IPS-NIHi11 (cell line): ENCODE measurements at regions not wholly inside any gene's neighbourhood (a gene's known extent, or its start where the extent isn't known, plus 50 kb on each side); places are given as distances from the start of the nearest gene placed in this dataset.

ENCODE experiments used
- DNase-seq: peaks from one replicate; pipeline ENCODE4 v3.0.0; 2012; ENCODE audit warnings: mixed read lengths, low spot score

DNA sequence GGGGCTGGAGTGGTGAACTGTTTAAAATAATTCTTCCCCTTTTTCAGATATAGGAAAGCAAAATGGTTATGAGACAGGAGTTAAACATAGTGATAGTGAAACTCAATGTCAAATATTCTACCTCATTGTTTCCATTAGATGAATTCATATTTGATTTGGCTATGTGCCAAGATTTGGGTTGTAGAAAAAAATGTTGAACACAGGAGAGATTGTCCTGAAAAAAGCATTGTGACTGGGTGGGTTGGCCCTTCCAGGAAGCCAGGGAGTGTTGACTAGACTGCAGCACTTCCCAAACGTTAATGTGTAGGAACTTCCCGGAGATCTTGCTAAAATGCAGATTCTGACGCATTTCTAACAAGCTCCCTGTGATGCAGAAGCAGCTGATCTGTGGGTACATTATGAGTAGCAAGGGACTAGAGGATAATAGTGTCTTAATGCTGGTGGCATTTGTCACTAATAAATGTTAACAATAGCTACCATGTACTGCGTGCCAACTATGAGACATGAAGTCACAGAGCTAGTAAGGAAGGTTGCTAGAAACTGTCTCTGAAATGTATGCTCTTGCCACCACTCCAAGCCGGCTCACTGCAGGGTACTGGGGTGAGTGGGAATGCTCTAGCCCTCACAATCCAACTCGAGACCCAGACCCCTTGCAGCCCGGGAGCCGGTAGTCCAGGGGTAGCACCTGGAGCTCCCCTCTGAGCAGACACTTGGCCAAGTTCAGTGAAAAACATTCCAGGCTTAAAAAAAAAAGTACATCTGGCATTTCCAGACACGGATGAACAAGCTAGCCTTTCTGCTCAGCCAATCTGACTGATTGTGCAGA lies 120.6 kb downstream of the CD47 start:
- no peak for DNase-seq

DNA sequence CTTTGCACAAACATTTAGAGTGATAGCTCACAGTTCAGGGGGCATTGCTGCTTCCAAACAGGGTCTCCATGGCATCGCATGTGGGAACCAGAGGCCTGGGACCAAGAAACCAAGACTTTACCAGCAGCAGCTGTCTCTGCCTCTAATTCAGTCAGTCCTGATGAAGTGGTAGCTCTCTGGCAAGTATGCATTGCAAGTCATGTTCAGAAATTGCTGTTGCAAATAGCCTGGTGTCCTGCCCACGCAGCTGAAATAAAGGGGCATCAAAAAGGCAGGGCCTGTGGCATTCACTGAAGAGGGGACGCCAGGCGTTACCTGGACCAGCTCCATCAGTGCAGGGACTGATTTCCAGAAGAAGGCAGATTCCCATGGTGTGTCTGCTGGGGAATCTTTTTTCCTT lies 121.3 kb downstream of the CD47 start:
- DNase-seq = no peak

DNA sequence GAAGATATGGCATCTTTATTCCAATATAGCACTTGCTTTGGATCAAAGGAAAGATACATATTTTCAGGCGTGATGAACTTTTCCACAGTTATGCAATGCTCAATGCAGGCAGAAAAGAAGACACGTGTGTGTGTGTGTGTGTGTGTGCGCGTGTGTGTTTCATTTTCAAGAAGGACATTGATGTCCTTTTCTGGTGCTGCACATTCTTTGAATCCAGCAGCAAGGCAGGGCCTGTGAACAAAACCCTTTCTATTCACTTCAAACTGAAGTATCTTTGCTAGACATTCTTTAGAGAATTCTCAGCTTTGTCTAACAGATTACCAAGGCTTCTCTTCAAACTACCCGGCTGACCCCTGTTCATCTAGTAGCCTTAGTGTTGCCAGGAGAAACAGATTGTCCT lies 124.6 kb downstream of the CD47 start:
- DNase-seq = no peak

DNA sequence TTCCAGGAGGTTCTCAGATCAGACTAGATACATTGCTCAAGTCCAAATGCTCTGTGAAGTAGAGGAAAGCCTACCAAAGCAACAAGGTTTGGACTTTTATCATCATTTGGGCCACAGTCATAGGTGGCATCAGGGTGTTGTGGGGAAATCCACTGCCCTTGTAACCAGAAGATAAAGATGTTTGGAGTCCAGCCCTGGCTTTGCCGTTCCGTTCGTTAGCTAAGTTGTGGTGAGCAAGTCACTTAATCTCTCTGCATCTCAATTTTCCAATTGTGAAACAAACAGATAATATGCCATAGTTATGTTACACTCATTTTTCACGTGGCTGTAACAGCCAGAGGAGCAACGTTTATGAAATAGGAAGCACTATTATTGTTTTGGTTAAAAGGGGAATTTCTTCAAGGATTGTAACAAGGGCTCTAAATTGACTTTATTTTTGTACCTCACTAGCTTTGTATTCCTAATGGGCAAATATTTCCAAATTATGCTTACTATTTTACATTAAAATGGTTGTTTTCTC lies 125.6 kb downstream of the CD47 start:
- no peak for DNase-seq

DNA sequence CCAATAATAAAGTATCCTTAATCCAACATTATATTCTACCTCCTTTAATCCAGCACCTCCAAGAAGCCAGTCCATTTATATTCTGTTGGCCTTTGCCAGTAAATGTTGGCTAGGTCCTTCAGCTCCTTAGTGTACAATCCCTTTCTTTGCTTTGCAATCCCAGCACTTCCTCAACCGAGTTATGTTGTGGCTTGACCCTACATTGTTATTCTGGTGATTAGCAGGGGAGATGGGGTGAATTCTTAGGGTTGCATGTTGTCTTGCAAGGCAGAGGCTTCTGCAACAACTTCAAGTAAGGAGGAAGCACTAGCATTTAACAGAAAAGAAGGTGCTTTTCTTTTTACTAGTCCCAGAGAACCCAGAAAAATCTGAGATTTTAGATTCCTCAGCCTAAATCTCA lies 127.2 kb downstream of the CD47 start:
- DNase-seq = no peak

DNA sequence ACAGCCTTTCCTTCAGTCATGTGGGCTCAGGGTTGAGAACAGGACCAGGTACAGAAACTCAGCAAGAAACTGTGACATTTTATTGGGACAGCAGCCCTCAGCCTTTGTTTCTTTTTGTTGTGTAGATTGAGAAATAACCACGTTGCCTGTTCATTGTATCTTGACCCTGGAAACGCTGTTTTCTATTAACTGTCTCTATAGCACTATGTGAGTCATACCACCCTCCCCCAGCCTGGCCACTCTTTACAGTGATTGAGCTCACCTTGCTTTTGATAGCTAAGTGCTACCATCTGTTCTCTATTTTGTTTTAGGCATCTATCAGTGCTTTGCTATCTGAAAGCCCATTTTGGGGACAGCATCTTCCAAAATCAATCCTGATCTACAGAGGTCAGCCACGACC lies 127.9 kb downstream of the CD47 start:
- no peak for DNase-seq

DNA sequence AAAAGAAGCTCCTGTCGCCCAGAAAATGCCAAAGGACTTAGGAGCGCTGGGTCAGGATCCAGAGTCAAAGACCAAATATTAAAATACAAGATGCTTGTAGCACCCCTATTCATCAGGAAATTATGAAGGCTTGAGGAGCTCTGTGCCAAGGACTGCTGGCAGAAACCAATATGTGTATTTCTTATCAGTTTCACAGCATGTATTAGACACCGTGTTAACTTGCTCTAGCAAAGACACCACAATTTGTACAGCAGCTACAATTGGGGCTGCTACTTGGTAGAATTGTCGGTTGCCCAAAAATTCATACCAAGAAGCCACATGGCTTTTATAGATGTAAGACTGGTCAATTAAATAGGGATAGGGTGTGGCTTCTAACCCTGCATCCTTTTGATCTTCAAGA lies 128.8 kb downstream of the CD47 start:
- no peak for DNase-seq

DNA sequence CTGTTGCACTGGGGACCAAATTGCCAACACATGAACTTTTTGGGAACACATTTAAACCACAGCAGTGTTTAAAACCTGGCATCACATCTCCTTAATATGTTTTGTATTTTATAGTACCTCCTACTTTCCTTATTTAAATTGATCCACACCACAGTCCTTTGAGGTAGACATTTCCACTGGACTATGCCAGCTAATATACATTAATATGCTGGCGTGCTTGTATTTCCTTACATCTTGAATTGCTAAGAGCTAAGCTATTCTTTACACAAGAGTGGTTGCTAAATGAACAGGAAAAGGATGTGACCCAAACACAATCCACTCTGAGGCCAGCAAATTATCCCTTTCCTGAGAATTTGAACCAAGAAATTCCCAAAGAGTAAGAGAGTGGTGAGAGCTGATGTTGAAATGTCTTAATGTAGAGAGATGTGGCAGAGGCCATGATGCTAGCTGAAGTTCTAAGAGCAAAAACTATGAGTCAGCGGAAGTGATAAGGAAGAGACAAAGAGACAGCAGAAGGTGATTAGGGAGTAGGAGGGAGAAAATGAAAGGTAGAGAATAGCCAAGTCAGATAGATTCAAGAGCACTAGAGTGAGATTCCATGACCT lies 131.2 kb downstream of the CD47 start:
- DNase-seq = no peak

DNA sequence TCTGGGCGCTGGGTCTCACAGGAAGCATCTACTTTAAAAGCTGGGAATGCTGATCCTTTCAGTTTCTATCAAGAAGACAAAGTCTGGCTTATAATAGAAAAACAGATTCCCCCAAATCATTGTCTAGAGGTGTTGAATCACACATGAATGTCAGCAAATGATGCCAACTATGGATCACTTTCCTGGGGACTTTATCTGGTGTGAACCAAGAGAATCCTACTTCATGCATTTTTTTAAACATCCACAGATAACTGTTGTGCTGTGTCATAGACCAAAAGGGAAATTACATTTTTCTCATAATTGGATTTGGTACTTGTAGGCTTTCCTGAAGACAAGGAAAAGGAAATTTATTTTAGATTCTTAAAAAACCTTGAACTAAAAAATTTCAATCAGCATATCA lies 132.7 kb downstream of the CD47 start:
- no peak for DNase-seq

DNA sequence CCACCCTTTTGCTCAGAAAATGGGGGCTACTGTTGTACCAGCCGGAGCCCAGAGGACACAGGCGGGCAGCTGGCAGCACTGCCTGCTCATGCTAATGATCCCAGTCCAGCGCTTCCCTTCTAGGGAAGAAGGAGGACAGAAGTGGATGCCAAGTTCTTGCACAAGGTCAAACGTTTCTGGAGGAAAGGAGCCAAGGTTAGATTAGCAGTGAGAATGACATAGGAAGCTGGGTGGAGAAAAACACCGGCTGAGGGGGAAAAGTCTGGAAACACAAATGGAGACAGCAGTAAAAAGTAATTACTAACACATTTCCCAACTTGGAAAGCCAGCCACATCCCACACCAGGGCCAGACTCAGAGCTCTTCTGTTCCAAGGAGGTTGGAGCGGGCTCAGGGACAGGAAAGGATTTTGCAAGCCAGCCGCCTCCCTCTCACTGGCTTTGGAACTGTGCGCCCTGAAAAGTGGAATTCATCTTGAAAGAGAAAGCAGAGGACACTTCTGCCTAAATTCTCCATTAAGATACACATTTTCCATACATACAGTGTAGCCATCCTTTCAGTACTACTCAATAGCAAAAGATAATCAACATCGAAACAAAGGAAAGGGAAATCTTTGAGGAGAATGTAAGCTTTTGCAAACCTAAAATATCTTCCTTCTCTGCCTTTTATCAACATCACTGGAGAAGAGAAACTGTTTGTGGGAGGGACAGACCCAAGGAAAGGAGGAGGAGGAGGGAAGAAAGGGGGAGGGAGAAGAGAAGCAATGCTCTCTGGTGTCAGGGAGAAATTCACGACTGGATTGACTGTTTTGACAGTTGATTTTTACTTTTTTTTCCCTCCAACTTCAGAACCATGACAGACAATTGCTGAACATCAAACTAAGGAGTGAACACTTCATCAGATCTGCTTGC lies 133.6 kb downstream of the CD47 start:
- no peak for DNase-seq

DNA sequence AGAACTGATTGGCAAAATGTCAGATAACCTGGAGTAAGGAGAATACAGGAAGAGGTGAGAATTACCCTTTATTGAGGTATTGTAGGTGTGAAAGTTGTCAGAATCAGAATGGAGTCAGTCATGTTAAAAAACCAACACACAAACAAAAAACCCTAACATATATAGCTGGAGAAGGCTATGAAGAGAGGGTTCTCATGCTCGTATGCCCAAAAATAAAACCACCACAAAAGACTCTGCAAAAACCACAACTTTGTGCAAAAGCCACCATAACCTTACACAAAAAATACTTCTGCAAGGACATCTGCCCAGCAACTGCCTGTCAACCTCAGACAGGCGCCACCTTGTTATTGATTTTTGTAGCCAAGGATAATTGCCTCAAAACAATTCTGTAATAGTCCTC lies 136.0 kb downstream of the CD47 start:
- DNase-seq = no peak

DNA sequence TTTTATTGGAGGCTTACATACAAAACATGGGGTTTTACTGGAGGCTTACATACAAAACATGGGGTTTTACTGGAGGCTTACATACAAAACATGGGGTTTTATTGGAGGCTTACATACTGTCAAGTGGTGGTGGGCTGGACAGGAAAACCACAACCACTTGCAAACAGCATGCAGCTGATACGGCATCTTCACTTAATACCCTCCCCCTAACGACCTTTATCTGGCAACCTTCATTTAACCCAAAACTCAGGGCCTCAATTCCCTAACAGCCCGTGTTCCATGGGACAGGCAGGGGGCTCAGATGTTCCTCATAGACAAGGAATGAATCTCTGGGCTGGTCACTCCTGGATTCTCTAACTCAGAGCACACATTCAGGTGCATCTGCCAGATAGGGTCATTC lies 137.1 kb downstream of the CD47 start:
- no peak for DNase-seq

DNA sequence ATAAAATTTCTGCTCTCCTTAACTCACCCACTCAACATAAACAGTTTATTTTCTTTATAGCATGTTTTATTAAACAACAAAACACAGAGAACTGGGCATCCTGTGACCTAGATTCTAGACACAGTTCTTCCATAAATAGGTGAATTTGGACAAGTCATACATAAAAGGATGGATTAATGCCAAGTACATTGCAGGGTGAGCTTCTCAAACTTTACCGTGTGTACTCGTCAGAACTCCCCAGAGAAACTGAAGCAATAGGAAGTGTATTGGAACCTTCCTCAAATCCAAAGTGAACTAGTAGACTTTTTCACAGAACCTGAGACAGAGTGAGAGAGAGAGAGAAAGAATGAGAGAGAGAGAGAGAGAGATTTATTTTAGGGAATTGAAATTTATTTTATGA lies 139.7 kb downstream of the CD47 start:
- DNase-seq = no peak

DNA sequence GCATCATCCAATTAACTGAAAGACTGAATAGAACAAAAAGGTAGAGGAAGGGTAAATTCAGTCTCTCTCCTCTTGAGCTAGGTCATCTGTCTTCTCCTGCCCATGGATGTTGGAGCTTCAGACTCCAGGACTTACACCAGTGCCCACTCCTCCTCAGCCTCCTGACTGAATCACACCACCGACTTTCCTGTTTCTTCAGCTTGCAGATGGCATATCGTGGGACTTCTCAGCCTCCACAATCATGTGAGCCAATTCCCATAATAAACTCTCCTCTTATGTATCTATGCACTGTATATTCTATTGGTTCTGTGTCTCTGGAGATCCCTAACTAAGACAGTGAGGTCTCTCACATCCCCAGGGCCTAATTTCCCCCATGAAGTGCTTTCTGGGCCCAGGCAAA lies 140.4 kb downstream of the CD47 start:
- DNase-seq = no peak

DNA sequence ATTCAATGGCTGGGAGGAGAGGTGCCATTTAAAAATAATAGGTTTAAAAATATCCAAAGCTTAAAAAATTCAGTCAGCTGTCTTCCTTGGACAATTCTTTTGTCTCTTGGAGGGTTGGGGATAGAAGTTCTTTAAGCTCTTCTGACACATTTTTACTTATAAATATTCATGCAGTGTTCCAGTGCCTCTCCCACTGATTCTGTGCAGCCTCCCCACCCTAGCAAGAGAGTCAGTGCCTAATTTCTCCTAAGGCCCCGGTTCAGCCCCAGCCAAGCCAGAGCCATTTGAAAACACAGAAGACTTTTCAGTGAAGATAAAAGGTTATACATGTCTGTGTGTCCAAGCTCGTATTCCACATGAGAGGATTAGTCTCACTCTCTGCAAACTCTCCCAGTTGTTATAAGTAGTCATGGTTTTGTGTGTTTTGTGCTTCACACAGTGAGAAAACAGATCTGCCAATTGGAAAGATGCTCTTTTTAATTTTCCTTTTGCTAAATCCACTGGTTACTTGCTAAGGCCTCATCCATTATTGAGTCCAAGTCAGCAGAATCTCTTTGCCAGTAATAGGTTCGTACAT lies 141.3 kb downstream of the CD47 start:
- DNase-seq = no peak

DNA sequence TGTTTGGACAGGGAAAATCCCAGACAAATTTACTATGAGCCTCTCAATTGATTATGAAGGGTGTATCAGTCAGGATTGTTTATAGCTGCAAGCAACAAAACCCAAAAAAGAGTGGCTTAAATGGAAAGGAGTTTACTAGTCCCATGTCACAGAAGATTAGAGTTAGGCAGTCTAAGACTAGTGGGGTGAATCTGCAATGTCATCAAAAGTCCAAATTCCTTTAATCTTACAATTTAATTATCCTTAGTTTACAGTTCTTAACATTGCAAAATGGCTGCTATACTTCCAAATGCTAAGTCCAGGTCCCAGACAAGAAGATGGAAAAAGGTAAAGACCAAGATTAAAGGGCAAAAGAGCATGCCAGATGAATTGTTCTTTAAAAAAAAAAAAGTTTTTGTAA lies 143.6 kb downstream of the CD47 start:
- DNase-seq = no peak

DNA sequence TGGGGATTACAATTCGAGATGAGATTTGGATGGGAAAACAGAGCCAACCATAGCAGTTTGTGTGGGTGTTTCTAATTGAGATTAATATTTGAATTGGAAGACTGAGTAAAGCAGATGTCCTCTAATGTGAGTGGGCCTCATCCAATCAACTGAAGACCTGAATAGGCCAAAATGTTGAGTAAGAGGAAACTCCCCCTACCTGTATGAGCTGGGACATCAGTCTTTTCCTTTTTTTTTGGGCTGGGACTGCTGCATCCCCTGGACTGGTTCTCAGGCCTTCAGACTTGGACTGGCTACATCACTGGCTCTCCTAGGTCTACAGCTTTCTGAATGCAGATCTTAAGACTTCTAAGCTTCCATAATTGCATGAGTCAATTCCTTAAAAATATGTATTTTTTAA lies 144.1 kb downstream of the CD47 start:
- DNase-seq = no peak

DNA sequence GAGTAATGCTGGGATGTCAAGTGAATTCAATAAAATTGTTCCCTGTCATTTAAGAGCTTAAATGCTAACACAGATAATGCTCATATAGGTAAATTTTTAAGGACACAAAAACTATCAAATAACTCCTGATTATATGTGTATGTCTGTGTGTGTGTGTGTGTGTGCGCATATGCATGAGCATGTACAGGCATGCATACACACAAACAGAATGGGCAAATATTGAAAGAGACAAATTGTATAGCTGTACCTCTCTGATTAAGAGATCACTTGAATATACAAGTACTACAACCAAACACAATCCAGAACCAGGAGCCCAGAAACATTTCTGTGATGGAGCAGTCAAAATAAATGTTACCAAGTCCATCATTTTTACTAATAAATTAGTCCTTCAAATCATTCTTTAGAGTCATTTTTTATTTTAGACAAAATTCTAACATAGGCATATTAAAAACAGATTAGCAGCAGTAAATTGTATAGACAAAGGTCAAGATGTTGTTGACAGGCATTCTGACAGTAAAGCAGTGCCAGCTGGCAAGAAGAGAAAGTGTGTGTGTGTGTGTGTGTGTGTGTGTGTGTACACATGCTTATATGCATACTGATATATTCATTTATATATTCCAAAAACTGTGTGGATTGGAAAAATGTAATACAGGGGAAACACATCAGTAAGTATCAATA lies 145.3 kb downstream of the CD47 start:
- DNase-seq = no peak

DNA sequence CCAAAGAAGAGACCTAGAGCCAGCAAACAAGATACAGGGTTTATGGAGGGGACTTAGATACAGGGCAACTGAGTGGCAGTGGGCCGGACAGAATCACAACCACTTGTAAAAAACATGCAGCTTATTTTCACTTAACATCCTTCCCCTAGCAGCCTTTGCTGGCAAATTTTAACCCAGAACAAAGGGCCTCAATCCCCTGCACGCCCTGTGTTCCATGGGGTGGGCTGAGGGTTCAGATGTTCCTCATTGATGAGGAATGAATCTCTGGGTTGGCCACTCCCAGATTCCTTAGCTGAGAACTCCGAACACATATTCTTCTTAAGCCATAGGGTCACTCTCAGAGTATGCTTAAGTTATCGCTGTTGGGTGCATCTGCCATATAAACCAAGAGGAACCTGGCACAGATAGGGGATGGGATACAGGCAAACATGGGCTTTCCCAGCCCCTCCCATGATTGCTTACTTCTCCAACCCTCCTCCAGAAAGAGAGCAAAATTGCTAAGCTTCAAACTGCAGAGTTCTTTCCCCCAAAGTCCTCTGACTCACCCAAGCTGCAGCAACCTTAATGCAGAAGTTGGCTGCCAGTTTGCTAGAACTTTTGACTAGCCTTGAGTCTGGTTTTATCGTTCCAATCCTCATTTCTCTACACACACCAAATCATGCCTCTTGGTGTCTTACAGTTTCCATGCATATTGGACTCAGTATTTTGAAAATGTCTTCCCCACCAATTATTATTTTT lies 146.9 kb downstream of the CD47 start:
- no peak for DNase-seq

DNA sequence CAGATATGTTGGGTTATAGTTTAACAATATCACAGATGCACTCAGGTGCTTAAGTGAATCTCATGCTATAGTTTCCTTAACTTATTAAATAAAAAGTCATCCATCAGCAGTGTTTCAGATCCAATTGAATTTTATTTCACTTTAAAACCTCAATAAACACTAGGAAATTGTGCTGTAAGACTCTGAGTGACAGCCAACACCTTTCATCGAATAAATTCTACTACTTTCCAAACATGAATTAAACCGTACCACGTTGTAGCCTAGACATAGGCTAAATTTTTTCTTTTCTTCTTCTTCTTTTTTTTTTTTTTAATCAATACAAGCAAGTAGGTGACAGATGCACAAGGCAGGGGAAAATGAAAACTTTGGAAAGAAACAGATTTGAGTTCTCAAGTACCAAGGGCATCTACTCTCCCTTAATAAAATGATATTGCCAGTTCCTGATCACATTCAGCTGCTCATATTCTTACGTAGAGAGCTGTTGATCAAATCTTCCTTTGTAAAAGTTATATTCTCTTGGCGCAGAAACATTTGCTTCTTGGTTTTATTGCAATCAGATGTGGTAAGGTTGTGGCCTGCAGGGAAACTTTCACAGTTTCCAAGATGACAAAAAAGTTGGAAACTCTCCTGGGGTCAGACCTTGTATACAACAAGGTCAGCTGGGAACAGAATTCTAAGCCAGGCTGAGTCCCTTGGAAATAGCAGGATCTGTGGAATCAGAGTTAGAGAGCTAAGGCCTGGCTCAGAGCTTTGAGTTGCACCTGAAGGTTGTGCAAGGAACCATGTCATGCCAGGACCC lies 147.7 kb downstream of the CD47 start:
- DNase-seq = no peak
